SU-DHL-6 (cell line): ENCODE measurements at regions not wholly inside any gene's neighbourhood (a gene's known extent, or its start where the extent isn't known, plus 50 kb on each side); places are given as distances from the start of the nearest gene placed in this dataset.

ENCODE experiments used
- H2AFZ ChIP-seq: fragments of 200-600 bp; sonication (generic); 2 replicates; pipeline ENCODE4 v1.6.1; 2014; ENCODE audit warnings: low read depth, mild to moderate bottlenecking, moderate library complexity, mixed read lengths, antibody characterized with exemption, low read length; ENCODE audit not compliant: severe bottlenecking
- H3F3A ChIP-seq: fragments of 200-600 bp; shearing (Covaris generic); 2 replicates; pipeline ENCODE4 v1.6.0; 2016; ENCODE audit warnings: antibody characterized with exemption, mild to moderate bottlenecking; ENCODE audit not compliant: insufficient read depth
- H3K27ac ChIP-seq: fragments of 200-600 bp; sonication (generic); 2 replicates; pipeline ENCODE4 v1.5.1; 2016; ENCODE audit warnings: low read depth, mild to moderate bottlenecking, low read length, moderate library complexity, mixed read lengths
- H3K27me3 ChIP-seq: fragments of 200-600 bp; sonication (generic), shearing (Covaris generic); 2 replicates; pipeline ENCODE4 v1.6.0; 2014; ENCODE audit warnings: mild to moderate bottlenecking, low read length
- H3K36me3 ChIP-seq: fragments of 200-600 bp; sonication (generic); 2 replicates; pipeline ENCODE4 v1.6.1; 2014; ENCODE audit warnings: mild to moderate bottlenecking, low read length, mixed read lengths
- H3K4me2 ChIP-seq: fragments of 300-600, 200-600 bp; shearing (Covaris generic), sonication (generic); 2 replicates; pipeline ENCODE4 v1.6.0; 2014; ENCODE audit warnings: low read length, low read depth, mild to moderate bottlenecking; ENCODE audit not compliant: poor library complexity, severe bottlenecking
- H3K4me3 ChIP-seq: fragments of 200-600 bp; sonication (generic); 2 replicates; pipeline ENCODE4 v1.5.1; 2014; ENCODE audit warnings: antibody characterized with exemption, low read length, mild to moderate bottlenecking, mixed read lengths; ENCODE audit not compliant: insufficient read depth, poor library complexity, severe bottlenecking
- H3K79me2 ChIP-seq: fragments of 200-600 bp; sonication (generic); 2 replicates; pipeline ENCODE4 v1.6.1; 2014; ENCODE audit warnings: mild to moderate bottlenecking, low read length, moderate library complexity; ENCODE audit not compliant: insufficient read depth
- H3K9ac ChIP-seq: fragments of 200-600 bp; sonication (generic); 2 replicates; pipeline ENCODE4 v1.7.0; 2014; ENCODE audit warnings: mild to moderate bottlenecking, low read length
- H3K9me2 ChIP-seq: fragments of 200-600 bp; sonication (generic); replicated peaks from 2 replicates; pipeline ENCODE4 v1.6.1; 2014; ENCODE audit warnings: low read length; ENCODE audit not compliant: insufficient read depth
- H3K9me3 ChIP-seq: fragments of 200-600 bp; sonication (generic); 2 replicates; pipeline ENCODE4 v1.6.1; 2014; ENCODE audit warnings: low read length, mixed read lengths; ENCODE audit not compliant: insufficient read depth
- H4K20me1 ChIP-seq: fragments of 200-600 bp; sonication (generic); 2 replicates; pipeline ENCODE4 v1.6.1; 2014; ENCODE audit warnings: low read depth, mild to moderate bottlenecking, antibody characterized with exemption, low read length, moderate library complexity, mixed read lengths
- EZH2phosphoT487 ChIP-seq: fragments of 200-600 bp; sonication (generic), shearing (Covaris generic); conservative IDR thresholded peaks from 2 replicates; pipeline ENCODE4 v1.6.1; 2018; ENCODE audit warnings: mild to moderate bottlenecking, antibody characterized with exemption, low read length, moderate library complexity, mixed read lengths
- TF ChIP-seq, protein P1 (sequence below): fragments of 200-600 bp; sonication (generic); IDR thresholded peaks from one replicate; pipeline ENCODE4 v1.5.1; 2017; ENCODE audit warnings: antibody characterized with exemption, mild to moderate bottlenecking, low read length, moderate library complexity; ENCODE audit not compliant: insufficient read depth, poor library complexity, severe bottlenecking

DNA sequence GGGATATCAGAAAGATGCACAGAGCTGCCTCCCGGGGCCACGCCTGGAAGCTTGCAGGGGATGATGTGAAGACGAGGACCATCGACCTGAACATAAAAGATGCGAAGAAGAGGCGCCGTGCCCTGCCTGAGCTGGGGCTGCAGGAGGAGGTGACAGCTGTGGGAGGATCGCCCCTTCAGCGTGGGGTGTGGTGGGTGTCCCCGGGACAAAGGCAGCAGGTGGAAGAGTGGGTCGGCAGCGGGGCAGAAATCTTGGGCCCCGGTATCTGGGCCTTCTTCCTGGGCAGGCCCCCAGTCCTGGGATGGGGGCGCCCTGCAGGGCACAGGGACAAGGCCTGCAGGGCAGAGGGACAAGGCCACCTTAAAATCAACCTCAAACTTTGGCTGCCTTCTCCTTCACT lies 134.9 kb downstream of the OR13A1 start:
- Histone ChIP-seq H3K4me2 (no peak overlapping the region), H3K79me2 (no peaks in the 10 kb centered on the region), H3K27me3 (no peaks in the 10 kb centered on the region), H3K9me2 (no peaks in the 10 kb centered on the region), H3K9ac (no peak overlapping the region), H3F3A (no peaks in the 10 kb centered on the region), H2AFZ (no peak overlapping the region), H4K20me1 (no peaks in the 10 kb centered on the region), H3K36me3 (no peaks in the 10 kb centered on the region), H3K27ac (no peak overlapping the region), H3K9me3 (no peaks in the 10 kb centered on the region), H3K4me3 (no peak overlapping the region)
- TF ChIP-seq, protein P1, sequence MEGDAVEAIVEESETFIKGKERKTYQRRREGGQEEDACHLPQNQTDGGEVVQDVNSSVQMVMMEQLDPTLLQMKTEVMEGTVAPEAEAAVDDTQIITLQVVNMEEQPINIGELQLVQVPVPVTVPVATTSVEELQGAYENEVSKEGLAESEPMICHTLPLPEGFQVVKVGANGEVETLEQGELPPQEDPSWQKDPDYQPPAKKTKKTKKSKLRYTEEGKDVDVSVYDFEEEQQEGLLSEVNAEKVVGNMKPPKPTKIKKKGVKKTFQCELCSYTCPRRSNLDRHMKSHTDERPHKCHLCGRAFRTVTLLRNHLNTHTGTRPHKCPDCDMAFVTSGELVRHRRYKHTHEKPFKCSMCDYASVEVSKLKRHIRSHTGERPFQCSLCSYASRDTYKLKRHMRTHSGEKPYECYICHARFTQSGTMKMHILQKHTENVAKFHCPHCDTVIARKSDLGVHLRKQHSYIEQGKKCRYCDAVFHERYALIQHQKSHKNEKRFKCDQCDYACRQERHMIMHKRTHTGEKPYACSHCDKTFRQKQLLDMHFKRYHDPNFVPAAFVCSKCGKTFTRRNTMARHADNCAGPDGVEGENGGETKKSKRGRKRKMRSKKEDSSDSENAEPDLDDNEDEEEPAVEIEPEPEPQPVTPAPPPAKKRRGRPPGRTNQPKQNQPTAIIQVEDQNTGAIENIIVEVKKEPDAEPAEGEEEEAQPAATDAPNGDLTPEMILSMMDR, result no peak
- TF ChIP-seq EZH2phosphoT487, result no peak

DNA sequence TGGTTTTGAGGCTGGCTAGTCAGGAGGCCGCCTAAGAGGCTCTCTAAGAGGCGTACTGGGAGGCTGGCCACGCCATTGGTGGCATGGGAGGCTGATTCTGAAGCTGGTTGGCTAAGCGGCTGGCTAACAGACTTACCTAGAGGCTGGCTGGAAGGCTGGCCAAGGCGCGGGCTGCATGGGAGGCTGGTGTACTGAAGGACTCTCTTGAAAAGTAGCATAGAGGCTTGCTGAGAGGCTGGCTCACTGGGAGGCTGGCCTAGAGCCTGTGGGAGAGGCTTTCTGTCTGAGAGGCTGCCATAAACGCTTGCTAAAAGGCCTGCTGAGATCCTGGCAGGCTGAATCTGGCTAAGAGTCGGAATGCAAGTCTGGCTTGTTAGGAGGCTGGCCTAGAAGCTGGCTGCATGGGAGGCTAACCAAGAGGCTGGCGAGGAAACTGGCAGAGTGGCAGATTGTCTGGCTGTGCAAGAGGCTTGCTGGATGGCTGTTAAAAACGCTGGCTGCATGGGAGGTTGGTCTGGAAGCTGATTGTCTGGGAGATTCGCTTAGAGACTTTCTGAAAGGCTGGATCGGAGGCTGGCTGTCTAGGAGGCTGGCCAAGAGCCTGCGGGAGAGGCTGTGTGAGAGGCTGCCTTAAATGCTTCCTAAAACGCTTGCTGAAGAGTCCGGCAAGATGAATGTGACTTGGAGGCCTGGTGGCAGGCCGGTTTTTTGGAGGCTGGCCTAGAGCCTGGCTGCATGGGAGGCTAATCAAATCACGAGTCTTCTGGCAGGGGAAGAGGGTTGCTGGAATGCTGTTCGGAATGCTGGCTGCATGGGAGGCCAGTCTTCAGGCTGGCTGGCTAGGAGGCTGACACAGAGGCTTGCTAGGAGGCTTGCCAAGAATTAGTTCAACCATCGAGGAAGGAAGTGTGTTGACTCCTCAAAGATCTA lies 134.2 kb downstream of the OR13A1 start:
- H3K9me3 ChIP-seq, result no peaks in the 10 kb centered on the region
- H3K79me2 ChIP-seq, result no peaks in the 10 kb centered on the region
- TF ChIP-seq, protein P1, result no peak
- no peak for TF ChIP-seq EZH2phosphoT487
- H3K9ac ChIP-seq, result no peak overlapping the region
- H3K36me3 ChIP-seq, result no peaks in the 10 kb centered on the region
- H2AFZ ChIP-seq, result no peak overlapping the region
- no peaks in the 10 kb centered on the region for H3K27me3 ChIP-seq
- no peak overlapping the region for H3K4me2 ChIP-seq
- H4K20me1 ChIP-seq, result no peaks in the 10 kb centered on the region
- no peak overlapping the region for H3K4me3 ChIP-seq
- no peaks in the 10 kb centered on the region for H3K9me2 ChIP-seq
- no peak overlapping the region for H3K27ac ChIP-seq
- H3F3A ChIP-seq, result no peaks in the 10 kb centered on the region

DNA sequence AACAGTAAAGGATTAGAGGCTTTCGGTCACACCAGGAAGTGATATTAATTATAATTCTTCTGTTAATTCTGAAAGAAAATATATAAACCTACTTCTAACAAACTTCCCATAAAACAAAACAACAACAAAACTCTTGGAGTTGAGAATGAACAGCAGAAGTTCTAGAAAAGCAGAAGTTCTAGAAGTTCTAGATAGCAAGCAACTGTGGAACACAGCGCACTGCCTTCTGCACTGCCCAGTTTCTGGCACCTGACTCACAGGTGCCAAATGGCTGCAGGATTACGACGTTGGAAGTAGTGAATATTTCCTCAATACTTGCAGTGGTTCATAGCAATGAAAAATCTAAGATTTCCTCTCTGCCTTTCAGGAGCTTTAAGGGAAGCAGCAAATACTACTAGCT lies 132.2 kb downstream of the OR13A1 start:
- H3K9ac ChIP-seq, result no peak overlapping the region
- no peaks in the 10 kb centered on the region for H3K9me2 ChIP-seq
- H3K4me3 ChIP-seq, result no peak overlapping the region
- no peaks in the 10 kb centered on the region for H3K9me3 ChIP-seq
- H4K20me1 ChIP-seq, result no peaks in the 10 kb centered on the region
- no peaks in the 10 kb centered on the region for H3K79me2 ChIP-seq
- no peak overlapping the region for H2AFZ ChIP-seq
- H3F3A ChIP-seq, result no peaks in the 10 kb centered on the region
- TF ChIP-seq EZH2phosphoT487, result no peak
- TF ChIP-seq, protein P1, result no peak
- H3K27me3 ChIP-seq, result no peaks in the 10 kb centered on the region
- H3K36me3 ChIP-seq, result no peaks in the 10 kb centered on the region
- no peak overlapping the region for H3K4me2 ChIP-seq
- no peak overlapping the region for H3K27ac ChIP-seq
